Vagina (tissue), 2 donors: ENCODE measurements at regions not wholly inside any gene's neighbourhood (a gene's known extent, or its start where the extent isn't known, plus 50 kb on each side); places are given as distances from the start of the nearest gene placed in this dataset.

Experiments used
- CTCF ChIP-seq, 3 experiments: fragments of 450-650 bp in 2 of 3; fragments of 200-600 bp in 1 of 3; sonication (generic) in 1 of 3; IDR thresholded peaks; one replicate each; pipeline ENCODE4 v1.5.1; 2017 to 2019; ENCODE audit warnings: antibody characterized with exemption in 3 of 3, mild to moderate bottlenecking in 2 of 3, moderate library complexity in 2 of 3
- POLR2A ChIP-seq, 2 donors: fragments of 450-650 bp; IDR thresholded peaks; one replicate each; pipeline ENCODE4 v1.6.1; 2017; ENCODE audit warnings: antibody characterized with exemption in 2 of 2, mild to moderate bottlenecking in 2 of 2, moderate library complexity in 2 of 2
- POLR2AphosphoS5 ChIP-seq, 2 donors: sonication (generic); formaldehyde crosslinking; IDR thresholded peaks; one replicate each; pipeline ENCODE4 v1.9.0; 2017; ENCODE audit warnings: antibody characterized with exemption in 2 of 2, mild to moderate bottlenecking in 2 of 2, low read depth in 1 of 2; ENCODE audit not compliant: insufficient read depth in 1 of 2

GRCh38 chr13:59532405-59532804 lies 631.3 kb downstream of the DIAPH3 start:
- no peak for TF ChIP-seq CTCF (IDR thresholded peaks at IDR 0.05)
- TF ChIP-seq POLR2A (IDR thresholded peaks at IDR 0.05): no peak
- no peak for TF ChIP-seq POLR2AphosphoS5 (IDR thresholded peaks at IDR 0.05; ENCODE audit: insufficient read depth in 1 of 2, low read depth in 1 of 2)
